ENCODE measurements at regions not wholly inside any gene's neighbourhood (a gene's known extent, or its start where the extent isn't known, plus 50 kb on each side); places are given as distances from the start of the nearest gene placed in this dataset.
"Not testable (repeated sequence)": the region's sequence is repeated elsewhere in the genome, so short reads cannot be mapped to it uniquely, and the experiment has no call there.

DNA sequence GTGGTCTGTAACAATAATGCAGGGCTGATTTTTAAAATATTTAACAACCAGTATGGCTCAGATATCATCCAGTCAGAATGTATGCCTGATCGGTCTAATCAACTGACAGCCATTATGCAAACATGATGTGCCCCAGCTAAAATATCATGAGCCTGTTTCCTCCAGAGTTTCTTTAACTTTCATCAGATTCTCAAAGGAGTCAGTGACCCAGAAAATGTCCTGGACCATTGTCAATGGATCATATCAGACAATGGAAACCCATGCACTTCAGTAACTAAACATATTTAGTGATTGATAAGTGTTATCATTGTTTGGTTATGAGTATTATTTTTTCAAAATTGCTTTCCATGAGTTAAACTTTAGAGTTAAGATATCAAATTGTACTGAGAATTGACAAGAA lies 173.5 kb downstream of the LMBRD1 start:
- no peak for DNase-seq (ENCODE audit: low spot score)

DNA sequence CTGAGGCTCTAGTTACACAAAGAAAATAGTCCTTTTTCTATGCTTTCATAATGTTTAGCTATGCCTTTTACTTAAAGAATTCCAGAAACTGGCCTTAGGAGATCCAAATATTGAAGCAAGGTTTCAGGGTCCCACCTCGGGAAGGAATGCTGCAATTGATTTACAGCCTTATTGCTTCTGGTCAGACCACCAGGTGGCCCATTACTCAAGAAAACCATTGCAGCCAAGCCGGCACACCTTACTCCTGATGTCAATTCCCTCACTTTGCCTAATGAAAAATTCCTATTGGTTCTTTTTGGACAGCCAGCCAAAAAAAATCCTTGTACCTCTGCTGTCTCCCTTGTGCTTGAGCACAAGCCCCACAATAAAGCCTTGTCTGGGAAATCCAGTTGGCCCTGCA lies 173.9 kb downstream of the LMBRD1 start:
- no peak for DNase-seq (ENCODE audit: low spot score)

DNA sequence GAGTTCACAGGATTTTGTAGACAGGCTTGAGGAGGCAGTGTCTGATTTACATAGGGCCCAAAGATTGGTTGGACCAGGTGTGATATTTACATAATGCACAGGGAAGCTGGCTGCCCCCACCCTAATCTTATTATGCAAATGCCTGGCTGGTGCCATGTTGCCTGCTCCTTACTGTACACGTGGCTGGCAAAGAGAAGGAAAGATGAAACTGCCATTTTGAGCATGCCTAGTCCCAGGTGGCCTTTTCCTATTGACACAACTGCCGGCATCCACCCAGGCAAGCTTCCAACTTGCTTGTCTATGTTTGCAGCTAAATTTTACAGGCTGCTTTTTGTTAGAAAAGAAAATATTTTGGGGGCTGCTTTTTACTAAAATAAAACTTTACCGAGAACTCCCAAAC lies 174.6 kb downstream of the LMBRD1 start:
- DNase-seq (ENCODE audit: low spot score) = no peak

DNA sequence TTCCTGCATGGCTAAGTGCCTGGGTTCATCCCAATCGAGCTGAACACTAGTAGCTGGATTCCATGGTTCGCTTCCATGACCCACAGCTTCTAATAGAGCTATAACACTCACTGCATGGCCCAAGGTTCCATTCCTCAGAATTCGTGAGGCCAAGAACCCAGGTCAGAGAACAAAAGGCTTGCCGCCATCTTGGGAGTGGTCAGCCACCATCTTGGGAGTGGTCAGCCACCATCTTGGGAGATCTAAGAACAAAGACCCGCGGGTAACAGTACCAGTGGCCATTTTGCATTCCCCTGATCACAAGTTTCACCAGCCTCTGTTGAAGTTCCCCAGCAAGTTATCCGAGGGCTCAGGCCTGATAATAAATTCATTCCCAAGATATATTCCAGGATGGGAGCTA lies 179.6 kb downstream of the LMBRD1 start:
- DNase-seq (ENCODE audit: low spot score) = no peak

DNA sequence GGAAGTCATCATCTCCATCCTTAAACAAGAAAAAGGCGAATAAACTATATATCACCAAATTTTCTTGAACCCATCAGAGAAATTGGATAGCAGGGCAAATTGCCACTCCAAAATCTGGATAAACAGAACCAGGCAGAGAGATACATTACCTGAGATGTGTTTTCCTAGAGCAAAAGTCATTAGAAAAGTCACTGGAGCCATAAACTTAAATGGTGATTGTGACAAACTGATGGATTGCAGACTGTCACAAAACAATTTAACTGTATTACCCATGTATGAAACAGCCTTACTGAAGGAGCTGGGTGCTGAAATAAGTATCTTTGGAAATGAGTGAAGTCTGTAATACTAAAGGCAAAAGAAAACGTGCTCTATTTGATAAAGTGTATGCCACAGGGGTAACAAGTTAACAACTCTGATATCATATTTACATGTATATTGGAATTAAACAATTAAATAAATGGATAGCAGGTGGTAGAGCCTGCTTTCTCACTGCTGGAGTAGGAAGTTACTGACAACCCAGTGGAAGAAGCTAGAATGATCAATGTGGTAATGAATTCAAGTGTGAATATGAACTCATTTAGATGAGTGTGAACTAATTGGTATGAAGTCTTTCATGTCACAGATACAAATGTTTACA lies 186.9 kb downstream of the LMBRD1 start:
- no peak for DNase-seq (ENCODE audit: low spot score)

DNA sequence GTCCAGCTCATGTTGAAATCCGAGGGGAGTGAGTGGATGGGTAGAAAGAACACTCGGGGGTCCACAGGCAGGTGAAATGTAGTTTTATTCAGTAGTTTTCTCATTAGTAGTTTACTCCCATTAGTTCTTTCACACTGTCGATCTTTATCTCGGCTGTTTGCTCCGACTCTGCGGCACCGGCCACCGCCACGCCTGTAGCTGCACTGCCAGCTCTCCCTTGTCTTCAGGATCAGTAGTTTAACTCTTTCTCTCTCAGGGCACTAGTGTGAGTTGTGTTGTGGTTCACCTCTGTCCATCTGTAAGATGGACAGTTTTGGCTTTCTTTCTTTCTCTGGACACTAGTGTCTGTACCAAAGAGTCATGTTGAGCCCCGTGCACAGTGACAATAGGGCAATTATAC lies 195.7 kb downstream of the LMBRD1 start:
- DNase-seq (ENCODE audit: low spot score) = no peak

DNA sequence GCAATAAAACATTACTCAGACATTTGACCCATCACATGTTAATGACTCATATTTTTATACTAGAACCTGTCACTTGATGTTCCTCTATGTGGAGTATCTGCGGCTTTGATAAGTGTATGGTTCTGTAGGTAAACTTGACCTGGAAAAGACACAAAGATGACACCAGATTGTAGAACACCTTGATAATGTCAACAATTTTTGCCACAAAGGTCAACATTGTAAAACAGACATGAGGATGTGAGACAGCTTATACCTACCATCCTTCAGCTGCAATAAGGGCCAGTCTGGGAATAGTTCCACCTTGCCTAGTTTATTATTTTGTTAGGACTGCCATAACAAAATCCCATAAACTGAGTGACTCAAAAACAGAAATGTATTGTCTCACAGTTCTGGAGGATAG lies 202.4 kb downstream of the LMBRD1 start:
- DNase-seq (ENCODE audit: low spot score) = no peak

DNA sequence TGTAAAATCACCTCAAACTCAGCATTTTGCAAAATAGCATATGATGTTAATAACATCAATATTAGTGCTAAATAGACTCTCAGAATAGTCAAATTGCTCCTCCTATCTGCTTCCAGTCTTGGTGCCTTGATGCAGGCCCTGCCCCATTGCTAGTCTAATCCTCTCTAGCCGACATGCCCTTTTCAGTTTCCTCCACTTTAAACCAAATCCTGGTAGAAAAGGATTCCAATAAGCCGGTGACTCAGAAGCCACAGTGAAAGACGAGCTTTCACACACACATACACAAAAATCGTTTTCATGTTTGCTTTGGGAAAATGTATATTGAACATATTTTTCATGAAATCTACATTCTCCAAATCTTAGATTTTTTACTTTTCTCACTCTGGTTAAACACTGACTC lies 203.1 kb downstream of the LMBRD1 start:
- no peak for DNase-seq (ENCODE audit: low spot score)

DNA sequence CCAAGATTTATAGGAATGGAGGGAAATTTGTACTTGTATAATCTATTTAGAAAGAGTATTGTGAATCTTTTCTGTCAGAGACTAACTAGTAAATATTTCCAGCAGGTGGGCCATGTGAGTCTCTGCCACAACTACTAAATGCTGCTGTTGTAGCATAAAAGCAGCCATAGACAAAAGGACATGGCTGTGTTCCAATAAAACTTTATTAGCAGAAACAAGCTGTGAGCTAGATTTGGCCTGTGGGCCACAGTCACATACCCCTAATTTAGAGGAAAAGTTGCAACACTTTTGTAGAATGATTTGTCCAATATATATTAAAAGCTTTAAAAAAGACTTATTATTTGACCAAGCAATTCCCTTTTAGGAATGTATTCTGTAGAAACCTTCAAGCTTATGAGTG lies 207.2 kb downstream of the LMBRD1 start:
- DNase-seq (ENCODE audit: low spot score) = no peak

DNA sequence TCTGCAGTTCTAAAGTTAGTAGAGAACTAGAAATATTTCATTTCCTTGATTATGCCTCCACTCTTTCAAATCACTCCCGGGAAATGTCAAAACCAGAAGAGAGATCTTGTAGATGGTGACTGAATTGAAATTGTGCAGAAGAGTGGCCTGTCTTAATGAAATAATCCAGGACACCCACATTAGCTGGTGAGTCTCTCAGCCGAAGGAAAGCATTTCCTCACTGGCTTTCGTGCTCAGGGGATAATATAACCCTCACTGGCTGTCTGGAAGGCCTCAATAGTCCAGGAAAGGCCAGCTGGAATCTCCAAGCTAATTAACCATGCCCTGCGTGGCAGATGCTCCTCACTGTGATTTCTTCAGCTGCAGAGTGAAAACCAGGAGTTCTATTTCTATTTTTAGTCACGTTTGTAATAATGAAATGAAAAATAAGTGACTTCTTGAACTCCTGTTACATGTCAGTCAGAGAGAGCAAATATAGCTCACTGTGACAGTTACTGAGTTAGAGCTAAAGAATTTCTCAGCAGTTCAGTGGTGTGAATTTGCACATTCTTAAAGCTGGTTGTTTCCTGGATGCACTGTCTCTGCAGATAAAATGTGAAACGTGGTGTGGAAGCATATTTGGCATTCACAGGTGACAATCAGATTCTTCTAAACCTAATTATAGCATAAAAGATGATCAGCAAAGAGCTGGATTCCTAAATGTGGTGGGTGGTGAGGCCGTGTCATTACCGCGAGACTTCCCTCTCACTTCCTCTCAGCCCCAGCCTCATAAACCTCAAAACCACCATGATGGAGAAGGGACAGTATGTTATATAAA lies 211.7 kb downstream of the LMBRD1 start:
- no peak for DNase-seq (ENCODE audit: low spot score)

DNA sequence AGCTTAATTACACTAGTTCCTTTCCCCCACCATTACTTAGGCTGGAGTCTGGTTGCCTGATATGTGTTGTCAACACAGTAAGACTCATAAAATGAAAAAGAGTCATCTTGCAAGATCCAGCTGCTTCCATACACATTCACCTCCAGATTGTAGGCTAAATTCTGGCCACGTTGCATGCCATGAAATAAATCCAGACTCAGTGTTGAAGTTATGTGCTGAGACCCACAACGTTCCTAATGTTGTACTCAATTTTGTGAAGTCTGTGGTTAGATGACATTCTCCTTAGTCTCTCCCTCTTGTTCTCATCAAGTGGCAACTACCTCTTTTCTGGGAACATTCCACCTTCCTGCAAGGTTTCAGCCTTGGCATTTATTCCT lies 212.3 kb downstream of the LMBRD1 start:
- no peak for DNase-seq (ENCODE audit: low spot score)

DNA sequence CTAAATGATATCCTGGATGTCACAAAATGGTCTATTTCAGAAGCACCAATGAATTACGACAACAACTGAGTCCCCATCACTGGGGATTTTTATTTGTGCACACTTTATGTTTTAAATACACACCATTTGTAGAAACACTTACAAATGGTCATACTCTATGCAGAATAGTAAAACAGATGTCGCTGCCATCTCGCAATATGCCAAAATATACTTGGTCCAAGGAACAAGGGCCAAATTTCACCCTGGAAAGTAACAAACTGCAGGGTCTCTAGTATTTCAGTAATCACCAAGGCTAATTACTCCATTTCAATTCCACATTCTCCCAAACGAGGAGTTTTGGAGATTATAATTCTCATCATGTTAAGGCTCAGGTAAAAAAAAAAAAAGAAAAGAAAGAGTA lies 215.2 kb downstream of the LMBRD1 start:
- DNase-seq (ENCODE audit: low spot score) = no peak

DNA sequence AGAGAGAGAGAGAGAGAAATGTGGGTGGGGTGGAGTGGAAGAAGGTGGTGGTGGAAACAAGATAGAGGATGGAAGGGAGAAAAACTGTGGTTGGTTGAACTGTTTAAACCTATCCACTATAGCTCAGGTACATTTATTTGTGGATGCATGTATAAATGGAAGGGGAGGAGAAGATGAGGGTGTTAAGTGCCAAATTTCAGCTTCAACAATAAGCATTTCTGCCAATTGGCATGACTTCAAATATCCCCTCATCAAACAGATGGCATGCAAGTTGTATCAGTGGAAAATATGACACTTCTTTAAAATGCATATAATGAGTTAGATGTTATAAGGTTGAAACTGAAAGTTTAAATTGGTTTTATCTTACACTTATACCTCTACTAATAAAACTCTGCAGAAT lies 216.1 kb downstream of the LMBRD1 start:
- no peak for DNase-seq (ENCODE audit: low spot score)

DNA sequence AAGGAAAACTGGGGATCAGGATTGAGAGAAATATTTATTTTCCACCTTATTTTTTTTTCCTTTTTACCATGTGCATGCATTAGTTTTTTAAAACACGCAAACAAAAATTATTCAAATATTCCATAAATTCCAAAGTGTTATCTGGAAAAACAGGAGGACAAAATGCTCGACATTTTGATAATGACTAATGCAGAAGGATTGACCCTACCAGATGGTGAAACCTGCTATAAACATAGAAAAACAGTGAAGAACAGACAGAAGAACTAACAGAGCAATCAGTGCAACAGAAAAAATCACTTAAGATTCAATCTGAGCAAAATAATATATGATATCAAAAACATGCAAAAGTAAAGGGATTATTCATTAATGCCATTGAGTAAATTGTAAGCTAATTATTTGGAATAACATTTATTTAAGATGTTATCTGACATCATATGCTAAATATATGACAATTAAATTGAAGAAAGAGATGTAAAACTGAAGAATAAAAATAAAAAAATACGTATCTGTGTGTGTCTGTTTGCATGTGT lies 218.4 kb downstream of the LMBRD1 start:
- DNase-seq (ENCODE audit: low spot score) = no peak

DNA sequence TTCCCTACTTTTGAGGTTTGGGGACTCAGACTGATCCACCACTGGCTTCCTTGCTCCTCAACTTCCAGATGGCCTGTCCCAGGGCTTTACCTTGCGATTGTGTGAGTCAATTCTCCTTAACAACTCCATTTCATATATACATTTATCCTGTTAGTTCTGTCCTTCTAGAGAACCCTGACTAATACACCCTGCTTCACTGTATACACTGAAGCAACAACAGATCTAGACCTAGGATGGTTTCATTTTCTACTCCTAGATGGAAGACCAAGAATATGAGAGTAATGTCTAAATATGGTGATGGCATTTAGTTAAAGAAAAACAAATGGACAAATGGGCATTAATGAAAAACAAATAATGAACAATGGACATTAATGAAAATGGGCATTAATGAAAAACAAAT lies 225.6 kb downstream of the LMBRD1 start:
- no peak for DNase-seq (ENCODE audit: low spot score)

DNA sequence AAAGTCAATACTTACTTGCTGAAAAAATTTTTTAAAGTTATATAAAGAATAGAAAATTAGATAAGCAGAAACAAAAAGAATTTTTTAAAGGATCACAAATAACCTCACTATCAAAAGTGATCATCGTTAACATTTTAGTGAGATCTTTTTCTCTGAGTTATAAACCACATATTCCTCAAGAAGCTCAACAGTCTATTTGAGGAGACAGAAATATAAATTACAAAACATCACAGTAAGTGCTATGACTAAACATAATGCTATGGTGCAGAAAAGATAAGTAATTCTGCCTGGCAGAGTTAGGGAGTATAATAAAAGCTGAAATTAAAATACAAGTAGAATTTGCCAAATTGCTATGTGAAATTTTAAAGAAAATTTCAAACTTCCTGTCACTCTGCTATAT lies 226.7 kb downstream of the LMBRD1 start:
- DNase-seq (ENCODE audit: low spot score) = no peak

DNA sequence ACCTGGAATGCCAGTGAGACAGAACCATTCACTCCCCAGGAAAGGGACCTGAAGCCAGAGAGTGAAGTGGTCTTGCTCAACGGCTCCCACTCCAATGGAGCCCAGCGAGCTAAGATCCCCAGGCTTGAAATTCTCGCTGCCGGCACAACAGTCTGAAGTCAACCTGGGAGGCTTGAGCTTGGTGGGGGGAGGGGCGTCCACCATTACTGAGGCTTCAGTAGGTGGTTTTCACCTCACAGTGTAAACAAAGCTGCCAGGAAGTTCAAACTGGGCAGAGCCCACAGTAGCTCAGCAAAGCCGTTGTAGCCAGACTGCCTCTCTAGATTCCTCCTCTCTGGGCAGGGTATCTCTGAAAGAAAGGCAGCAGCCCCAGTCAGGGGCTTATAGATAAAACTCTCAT lies 236.2 kb downstream of the LMBRD1 start:
- not testable (repeated sequence) for DNase-seq (ENCODE audit: low spot score)

DNA sequence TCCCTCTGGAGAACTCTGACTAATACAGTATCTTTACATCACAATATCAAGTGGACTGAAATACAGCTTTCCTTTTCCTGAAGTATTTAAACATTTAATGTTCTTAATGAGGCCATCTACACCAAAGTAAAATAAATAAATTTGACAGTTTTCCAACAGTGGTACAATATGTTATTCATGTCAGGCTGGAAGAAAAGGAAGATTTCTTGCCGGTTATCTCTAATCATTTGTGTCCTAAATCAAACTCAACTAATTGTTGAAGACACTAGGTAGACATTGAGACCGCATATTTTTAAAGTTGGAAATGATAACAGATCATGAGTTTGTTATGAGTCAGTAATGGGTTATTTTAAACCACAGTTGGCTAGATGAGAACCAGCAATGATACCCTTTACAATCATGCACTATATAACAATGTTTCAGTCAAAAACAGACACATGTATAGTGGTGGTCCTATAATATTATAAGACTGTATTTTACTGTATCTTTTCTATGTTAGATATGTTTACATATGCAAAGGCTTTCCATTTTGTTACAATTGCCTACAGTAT lies 241.6 kb downstream of the LMBRD1 start:
- no peak for DNase-seq (ENCODE audit: low spot score)

DNA sequence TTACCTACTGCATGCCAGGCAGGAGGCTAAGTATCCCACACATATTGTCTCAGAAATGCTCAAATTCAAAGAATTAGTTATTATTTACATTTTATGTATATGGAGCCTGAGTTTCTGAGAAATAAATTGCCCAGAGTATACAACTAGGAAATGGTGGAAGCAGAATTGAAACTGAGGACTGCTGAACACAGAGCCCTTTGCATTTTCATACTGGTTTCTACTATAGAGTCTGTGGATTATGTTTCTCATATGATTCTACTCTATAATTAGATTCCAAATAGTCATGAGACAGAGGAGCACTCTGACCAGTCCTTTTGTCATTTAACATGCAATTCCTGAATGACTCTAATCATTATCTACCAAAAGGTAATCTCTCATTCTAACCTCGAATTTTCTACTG lies 254.3 kb downstream of the LMBRD1 start:
- DNase-seq (ENCODE audit: low spot score) = no peak

DNA sequence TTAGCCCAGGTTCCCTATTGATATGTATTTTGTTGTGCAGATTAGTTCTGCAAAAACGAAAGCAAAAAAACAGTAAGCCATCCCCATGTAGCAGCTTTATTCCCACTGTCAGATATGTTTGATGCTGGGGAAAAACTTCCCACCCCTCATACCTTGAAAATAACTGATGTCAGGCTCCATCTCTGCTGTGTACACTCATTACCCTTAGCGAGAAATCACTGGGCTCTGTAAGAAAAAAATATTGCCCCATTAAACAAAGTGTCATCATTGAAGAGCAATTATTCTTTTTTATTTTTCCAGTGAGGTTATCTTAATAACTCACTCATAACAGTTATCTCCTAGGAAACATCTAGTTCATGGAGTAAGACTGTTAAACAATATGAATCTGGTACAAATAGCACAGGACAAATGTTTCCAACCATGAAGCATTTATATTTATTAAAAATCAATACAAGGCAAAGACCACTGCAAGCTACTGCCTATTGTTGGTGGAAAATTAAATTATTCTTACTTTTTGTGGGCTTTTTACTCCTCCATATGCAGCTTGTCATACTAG lies 268.8 kb downstream of the LMBRD1 start:
- no peak for DNase-seq (ENCODE audit: low spot score)

DNA sequence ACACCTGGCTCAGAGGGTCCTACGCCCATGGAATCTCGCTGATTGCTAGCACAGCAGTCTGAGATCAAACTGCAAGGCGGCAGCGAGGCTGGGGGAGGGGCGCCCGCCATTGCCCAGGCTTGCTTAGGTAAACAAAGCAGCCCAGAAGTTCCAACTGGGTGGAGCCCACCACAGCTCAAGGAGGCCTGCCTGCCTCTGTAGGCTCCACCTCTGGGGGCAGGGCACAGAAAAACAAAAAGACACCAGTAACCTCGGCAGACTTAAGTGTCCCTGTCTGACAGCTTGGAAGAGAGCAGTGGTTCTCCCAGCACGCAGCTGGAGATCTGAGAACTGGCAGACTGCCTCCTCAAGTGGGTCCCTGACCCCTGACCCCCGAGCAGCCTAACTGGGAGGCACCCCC lies 281.3 kb downstream of the LMBRD1 start:
- DNase-seq (ENCODE audit: low spot score) = not testable (repeated sequence)

DNA sequence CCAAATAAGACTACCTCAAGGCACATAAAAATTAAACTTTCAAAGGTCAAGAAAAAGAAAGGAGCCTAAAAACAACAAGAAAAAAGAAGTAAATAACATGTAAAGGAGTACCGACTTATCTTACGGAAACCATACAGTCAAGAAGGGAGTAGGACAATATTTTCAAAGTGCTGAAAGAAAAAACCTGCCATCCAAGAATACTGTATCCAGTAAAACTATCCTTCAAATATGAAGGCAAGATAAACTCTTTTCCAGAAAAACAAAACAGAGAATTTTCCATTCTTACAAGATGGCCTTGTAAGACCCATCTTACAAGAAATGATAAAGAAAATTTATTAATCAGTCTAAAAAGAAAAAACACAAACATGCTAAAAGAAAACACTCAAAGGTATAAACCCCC lies 302.2 kb downstream of the LMBRD1 start:
- no peak for DNase-seq (ENCODE audit: low spot score)

DNA sequence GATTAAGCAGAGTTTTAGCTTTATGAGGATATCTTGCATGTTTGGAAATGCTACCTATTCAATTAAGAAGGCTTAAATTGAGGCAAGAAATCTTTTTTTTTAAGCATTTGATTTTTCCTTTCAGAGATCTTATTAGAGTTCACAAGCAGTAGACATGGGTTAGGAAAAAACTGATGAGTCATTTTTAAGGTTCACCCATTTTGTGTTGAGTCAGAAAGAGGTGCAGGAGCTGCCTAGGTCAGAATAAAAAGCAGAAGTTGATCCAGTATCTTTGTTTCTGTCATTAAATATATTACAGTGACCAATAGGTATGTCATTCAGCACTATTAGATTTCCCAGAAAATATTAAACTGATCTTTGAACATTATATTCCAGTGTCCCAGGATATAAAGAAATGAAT lies 306.8 kb downstream of the LMBRD1 start:
- peak; percentile 1 for DNase-seq (ENCODE audit: low spot score)
